ENCODE measurements at regions not wholly inside any gene's neighbourhood (a gene's known extent, or its start where the extent isn't known, plus 50 kb on each side); places are given as distances from the start of the nearest gene placed in this dataset.
A peak's percentile ranks its signal among the peaks of the same experiment; 100 is the strongest.

DNA sequence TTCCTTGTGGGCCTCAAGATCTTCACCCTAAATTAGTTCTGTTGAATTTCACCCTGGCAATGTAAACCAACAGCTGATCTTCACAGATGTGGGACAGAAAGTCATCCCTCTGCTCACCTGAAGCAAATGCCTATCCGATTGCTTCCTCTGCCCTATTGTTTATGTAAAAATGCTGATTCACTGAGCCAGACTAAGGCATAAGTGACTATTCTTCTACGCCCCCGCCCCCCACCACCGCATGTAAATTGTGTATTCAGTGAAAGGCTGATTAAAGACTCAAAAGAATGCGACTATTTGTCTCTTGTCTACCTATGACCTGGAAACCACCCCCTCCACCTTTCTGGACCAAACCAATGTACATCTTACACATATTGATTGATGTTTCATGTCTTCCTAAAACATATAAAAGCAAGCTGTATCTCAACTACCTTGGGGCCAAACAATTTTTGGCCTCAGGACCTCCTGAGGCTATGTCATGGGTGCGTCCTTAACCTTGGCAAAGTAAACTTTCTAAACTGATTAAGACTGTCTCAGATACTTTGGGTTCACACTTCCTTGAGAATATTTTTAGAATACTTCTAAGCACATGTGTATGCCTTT is 129.7 kb upstream of the BOD1 start:
- no peak overlapping the region for H3K4me3 Mint-ChIP-seq
- no peaks in the 10 kb centered on the region for H3K4me1 Mint-ChIP-seq
- no peak for DNase-seq
- H3K36me3 Mint-ChIP-seq = no peaks in the 10 kb centered on the region
- no peaks in the 10 kb centered on the region for H3K9me3 Mint-ChIP-seq
- H3K27ac Mint-ChIP-seq = no peak overlapping the region
- peaks cover 0 to 3% (median 2%) of the 10 kb centered on the region in 3 donors for H3K27me3 Mint-ChIP-seq (ENCODE audit: low read depth in 3 of 3)

GRCh38 chr5:173747876-173748275 is 131.4 kb upstream of the BOD1 start:
- H3K27me3 Mint-ChIP-seq (ENCODE audit: low read depth in 3 of 3) = peaks cover 0 to 7% (median 1%) of the 10 kb centered on the region in 3 donors
- no peak overlapping the region for H3K27ac Mint-ChIP-seq
- no peak overlapping the region for H3K4me3 Mint-ChIP-seq
- no peak for DNase-seq
- no peaks in the 10 kb centered on the region for H3K4me1 Mint-ChIP-seq
- no peaks in the 10 kb centered on the region for H3K9me3 Mint-ChIP-seq
- no peaks in the 10 kb centered on the region for H3K36me3 Mint-ChIP-seq

DNA sequence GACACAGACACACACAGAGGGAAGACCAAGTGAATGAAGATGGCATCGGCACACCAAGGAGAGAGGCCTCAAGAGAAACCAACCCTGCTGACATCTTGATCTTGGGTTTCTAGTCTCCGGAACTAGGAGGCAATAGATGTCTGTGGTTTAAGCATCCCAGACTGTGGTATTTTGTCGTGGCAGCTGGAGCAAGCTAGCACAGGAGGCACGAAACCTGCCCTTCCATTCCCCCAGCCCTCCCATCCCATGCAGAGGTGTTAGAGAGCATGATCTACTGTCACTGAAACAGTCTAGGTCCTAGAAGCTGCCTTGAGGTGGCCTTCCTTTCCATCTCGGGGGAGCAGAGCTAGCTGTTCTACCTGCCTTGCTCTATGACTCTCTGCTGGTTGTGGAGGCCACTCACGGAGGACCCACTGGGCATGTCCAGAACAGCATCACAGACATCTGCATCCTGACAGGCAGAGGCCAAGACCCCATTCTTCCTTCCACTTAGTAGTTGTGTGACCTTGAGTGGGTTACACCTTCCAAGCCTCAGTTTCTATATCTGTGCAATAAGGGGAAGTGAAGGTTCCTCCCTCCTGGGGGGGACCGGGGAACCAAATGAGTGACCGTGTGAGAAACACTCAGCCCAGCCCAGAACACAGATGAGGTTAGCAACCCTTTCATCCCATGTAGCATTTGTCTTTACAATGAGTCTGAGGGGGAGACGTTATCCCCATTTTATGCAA is 134.3 kb upstream of the BOD1 start:
- Mint-ChIP-seq H3K4me1 (no peaks in the 10 kb centered on the region), H3K4me3 (no peak overlapping the region), H3K27ac (peak overlapping the region in 1 of 6 donors; percentile 17), H3K27me3 (ENCODE audit: low read depth in 3 of 3) (peaks cover 2 to 7% (median 6%) of the 10 kb centered on the region in 3 donors), H3K9me3 (no peaks in the 10 kb centered on the region), H3K36me3 (no peaks in the 10 kb centered on the region)
- DNase-seq = no peak

GRCh38 chr5:173751266-173751600 is 134.8 kb upstream of the BOD1 start:
- H3K4me3 Mint-ChIP-seq = no peak overlapping the region

GRCh38 chr5:173752653-173753052 is 135.5 kb upstream of the CPEB4 start:
- Mint-ChIP-seq H3K27me3 (ENCODE audit: low read depth in 3 of 3) (peaks cover 3 to 8% (median 7%) of the 10 kb centered on the region in 3 donors), H3K36me3 (no peaks in the 10 kb centered on the region), H3K9me3 (no peaks in the 10 kb centered on the region), H3K4me1 (no peaks in the 10 kb centered on the region), H3K4me3 (no peak overlapping the region), H3K27ac (no peak overlapping the region)
- DNase-seq = no peak

More at GRCh38 chr5:173751266-173751600, 134.8 kb upstream of the BOD1 start:
- H3K9me3 Mint-ChIP-seq = no peaks in the 10 kb centered on the region
- no peak overlapping the region for H3K27ac Mint-ChIP-seq
- no peaks in the 10 kb centered on the region for H3K4me1 Mint-ChIP-seq
- no peak for DNase-seq
- peaks cover 2 to 8% (median 7%) of the 10 kb centered on the region in 3 donors for H3K27me3 Mint-ChIP-seq (ENCODE audit: low read depth in 3 of 3)
- no peaks in the 10 kb centered on the region for H3K36me3 Mint-ChIP-seq

DNA sequence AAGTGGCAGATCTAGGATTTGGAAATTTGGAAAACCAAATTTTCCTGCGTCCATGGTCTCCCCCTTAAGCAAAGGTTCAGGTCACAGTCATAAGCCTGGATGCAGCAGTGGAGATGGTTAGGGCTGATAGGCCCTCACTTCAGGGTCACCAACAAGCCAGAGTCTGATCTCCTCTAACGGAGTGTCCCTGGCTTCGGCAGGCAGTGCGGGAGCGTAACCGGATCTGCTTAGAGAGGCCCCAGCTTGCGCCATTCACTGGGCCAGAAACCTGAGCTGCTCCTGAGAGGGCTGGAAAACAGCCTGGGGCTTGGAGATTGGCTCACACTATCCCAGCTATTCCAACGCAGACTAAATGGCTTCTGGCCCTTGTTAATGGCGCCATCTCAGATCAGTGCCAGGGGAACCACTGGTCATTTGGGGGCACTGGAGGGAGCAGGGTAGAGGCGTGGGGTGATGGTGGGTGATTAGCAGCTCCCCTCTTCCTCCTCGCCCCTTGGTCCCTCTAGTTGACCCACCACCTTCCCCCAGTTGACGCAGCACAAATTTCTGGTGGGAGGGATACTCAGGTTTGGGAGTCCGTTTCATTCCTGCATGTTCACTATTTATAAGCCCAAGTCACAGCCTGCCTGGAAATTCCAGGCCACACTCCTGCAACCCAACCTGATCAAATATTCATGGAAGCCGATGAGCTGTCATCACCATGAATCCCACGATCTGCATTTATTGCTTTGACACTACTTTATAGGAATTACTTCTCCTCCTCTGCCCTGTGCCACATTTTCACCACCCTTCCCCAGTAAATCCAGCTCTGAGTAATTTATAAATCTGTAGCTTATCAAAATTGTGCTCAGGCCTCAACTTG is 134.6 kb upstream of the CPEB4 start:
- no peaks in the 10 kb centered on the region for H3K36me3 Mint-ChIP-seq
- DNase-seq = no peak
- no peaks in the 10 kb centered on the region for H3K4me1 Mint-ChIP-seq
- no peak overlapping the region for H3K27ac Mint-ChIP-seq
- peaks cover 3 to 8% (median 7%) of the 10 kb centered on the region in 3 donors for H3K27me3 Mint-ChIP-seq (ENCODE audit: low read depth in 3 of 3)
- no peaks in the 10 kb centered on the region for H3K9me3 Mint-ChIP-seq
- H3K4me3 Mint-ChIP-seq = no peak overlapping the region

DNA sequence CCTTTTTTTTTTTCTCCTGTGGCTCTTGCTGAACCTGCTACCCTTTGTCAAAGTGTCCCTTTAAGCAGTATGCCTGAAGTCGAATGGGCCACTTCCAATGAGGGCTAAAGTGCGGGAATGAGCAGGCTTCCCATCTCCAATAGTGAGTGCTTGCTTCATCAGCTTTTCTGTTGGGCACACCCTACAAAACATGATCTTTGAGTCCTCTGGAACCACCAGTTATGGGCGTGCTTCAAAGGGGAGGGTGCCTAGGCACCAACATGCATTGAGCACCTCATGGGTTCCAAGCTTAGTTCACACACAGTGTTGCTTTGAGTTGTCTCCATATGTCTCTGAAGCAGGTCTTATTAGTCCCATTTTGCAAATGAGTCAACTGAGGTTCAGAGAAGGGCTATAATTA is 132.8 kb upstream of the CPEB4 start:
- Mint-ChIP-seq H3K27me3 (ENCODE audit: low read depth in 3 of 3) (peaks cover 3 to 8% (median 7%) of the 10 kb centered on the region in 3 donors), H3K27ac (no peak overlapping the region), H3K4me3 (no peak overlapping the region), H3K9me3 (no peaks in the 10 kb centered on the region), H3K36me3 (no peaks in the 10 kb centered on the region), H3K4me1 (no peaks in the 10 kb centered on the region)
- DNase-seq = no peak

DNA sequence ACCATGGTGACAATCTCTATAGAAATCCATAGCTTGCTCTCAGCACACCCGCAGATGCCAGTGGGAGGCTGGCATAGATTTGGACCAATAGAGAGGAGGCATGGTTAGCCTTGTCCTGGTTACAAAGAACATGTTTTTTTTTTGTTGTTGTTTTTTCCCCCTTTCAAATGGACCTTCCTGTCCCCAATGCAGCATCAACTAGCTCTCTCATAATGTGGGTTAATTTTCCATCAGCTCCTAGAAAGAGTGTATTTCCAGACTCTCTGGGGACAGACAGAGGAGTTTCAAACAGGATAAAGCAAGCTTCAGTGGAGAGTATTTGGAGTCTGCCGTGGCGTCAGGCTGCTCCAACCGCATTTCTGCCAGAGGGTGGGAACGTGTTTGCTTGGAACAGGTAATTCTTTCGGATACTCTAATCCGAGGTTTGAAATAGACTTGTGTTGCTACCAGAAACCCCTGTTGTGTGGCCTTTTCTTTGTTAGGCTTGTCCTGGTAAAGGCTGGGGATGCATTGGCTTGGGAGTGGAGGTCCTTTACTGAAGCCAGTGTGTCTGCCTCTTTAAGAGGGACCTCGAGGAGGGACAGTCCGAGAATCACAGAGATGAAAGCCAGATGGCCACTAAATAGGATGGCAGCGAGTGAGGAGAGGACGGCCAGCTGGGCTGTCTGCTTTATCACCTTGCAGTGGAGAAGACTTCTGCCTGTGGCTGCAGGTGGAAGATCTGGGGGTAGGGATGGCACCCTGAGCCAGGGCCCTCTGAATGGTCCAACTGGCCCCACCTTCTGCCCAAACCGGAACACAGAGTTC is 130.5 kb upstream of the CPEB4 start:
- H3K4me1 Mint-ChIP-seq = no peaks in the 10 kb centered on the region
- no peaks in the 10 kb centered on the region for H3K9me3 Mint-ChIP-seq
- H3K27me3 Mint-ChIP-seq (ENCODE audit: low read depth in 3 of 3) = peaks cover 5 to 8% (median 7%) of the 10 kb centered on the region in 3 donors
- DNase-seq = no peak
- H3K27ac Mint-ChIP-seq = no peak overlapping the region
- no peaks in the 10 kb centered on the region for H3K36me3 Mint-ChIP-seq
- H3K4me3 Mint-ChIP-seq = no peak overlapping the region

GRCh38 chr5:173758676-173759075 is 129.5 kb upstream of the CPEB4 start:
- Mint-ChIP-seq H3K27ac (no peak overlapping the region), H3K9me3 (no peaks in the 10 kb centered on the region), H3K36me3 (no peaks in the 10 kb centered on the region), H3K4me1 (no peaks in the 10 kb centered on the region), H3K4me3 (no peak overlapping the region), H3K27me3 (ENCODE audit: low read depth in 3 of 3) (peaks cover 2 to 8% (median 7%) of the 10 kb centered on the region in 3 donors)
- no peak for DNase-seq

DNA sequence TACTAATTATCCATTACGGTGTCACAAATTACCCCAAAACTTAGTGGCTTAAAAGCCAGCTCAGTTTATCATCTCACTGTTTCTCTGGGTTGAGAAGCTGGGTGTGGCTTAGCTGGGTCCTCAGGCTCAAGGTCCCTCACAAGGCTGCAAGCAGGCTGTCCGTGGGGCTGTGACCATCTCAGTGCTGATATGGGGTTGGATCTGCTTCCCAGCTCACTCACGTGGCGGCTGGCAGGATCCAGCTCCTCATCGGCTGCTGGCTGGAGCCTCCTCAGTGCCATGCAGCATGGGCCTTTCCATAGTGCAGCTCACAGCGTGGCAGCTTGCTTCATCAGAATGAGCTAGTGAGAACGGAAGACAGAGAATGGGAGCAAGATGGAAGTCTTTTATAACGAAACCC is 128.5 kb upstream of the CPEB4 start:
- Mint-ChIP-seq H3K4me3 (no peak overlapping the region), H3K27ac (no peak overlapping the region), H3K4me1 (no peaks in the 10 kb centered on the region), H3K36me3 (no peaks in the 10 kb centered on the region), H3K27me3 (ENCODE audit: low read depth in 3 of 3) (peaks cover 0 to 7% (median 7%) of the 10 kb centered on the region in 3 donors), H3K9me3 (no peaks in the 10 kb centered on the region)
- DNase-seq = no peak

- Mint-ChIP-seq H3K27ac (no peak overlapping the region), H3K4me3 (no peak overlapping the region), H3K9me3 (no peaks in the 10 kb centered on the region), H3K36me3 (no peaks in the 10 kb centered on the region), H3K27me3 (ENCODE audit: low read depth in 3 of 3) (peaks cover under 1 to 5% (median 2%) of the 10 kb centered on the region in 3 donors), H3K4me1 (no peaks in the 10 kb centered on the region)
- no peak for DNase-seq
These were observed 127.5 kb upstream of the CPEB4 start for GRCh38 chr5:173760461-173761177.

DNA sequence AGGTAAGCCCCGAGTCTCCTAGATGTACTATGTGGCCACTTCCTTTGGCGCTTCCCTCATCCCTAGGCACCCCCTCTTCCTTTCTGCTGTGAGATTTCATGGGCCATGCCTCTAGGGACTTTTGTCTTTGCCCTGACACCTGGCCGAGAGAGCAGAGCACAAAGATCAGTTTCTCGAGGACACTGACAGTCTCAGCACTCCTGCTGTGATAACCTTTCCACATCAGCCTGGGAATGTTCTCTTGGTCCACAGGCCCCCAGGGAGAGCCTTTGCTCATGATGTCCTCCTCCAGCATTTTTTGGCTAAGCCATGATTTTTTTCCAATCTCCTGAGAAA is 127.0 kb upstream of the CPEB4 start:
- Mint-ChIP-seq H3K4me3 (no peak overlapping the region), H3K9me3 (no peaks in the 10 kb centered on the region), H3K27me3 (ENCODE audit: low read depth in 3 of 3) (peaks cover under 1 to 5% (median 2%) of the 10 kb centered on the region in 3 donors), H3K4me1 (no peaks in the 10 kb centered on the region), H3K27ac (no peak overlapping the region), H3K36me3 (no peaks in the 10 kb centered on the region)
- DNase-seq = no peak

GRCh38 chr5:173762045-173762444 is 126.1 kb upstream of the CPEB4 start:
- H3K4me1 Mint-ChIP-seq = no peaks in the 10 kb centered on the region
- peaks cover 0 to 5% (median 2%) of the 10 kb centered on the region in 3 donors for H3K27me3 Mint-ChIP-seq (ENCODE audit: low read depth in 3 of 3)
- H3K36me3 Mint-ChIP-seq = no peaks in the 10 kb centered on the region
- no peaks in the 10 kb centered on the region for H3K9me3 Mint-ChIP-seq
- no peak overlapping the region for H3K27ac Mint-ChIP-seq
- no peak overlapping the region for H3K4me3 Mint-ChIP-seq
- no peak for DNase-seq
